ENCODE measurements at regions not wholly inside any gene's neighbourhood (a gene's known extent, or its start where the extent isn't known, plus 50 kb on each side); places are given as distances from the start of the nearest gene placed in this dataset.
"Not testable (repeated sequence)": the region's sequence is repeated elsewhere in the genome, so short reads cannot be mapped to it uniquely, and the experiment has no call there.

DNA sequence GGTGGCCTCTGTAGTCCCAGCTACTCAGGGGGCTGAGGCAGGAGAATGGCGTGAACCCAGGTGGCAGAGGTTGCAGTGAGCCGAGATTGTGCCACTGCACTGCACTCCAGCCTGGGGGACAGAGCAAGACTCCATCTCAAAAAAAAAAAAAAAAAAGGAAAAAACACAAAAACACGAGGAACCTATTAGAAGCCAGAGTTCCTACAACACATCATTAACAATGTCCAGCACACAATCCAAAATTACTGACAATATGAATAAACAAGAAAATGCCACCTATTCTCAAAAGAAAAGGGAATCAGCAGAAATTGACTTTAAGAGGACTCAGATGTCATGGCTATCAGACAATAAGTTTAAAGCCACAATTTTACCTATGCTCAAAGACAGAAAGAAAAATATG lies 57.3 kb upstream of the HS3ST3A1 start:
- not testable (repeated sequence) for DNase-seq (ENCODE audit: low read depth in 2 of 2)

DNA sequence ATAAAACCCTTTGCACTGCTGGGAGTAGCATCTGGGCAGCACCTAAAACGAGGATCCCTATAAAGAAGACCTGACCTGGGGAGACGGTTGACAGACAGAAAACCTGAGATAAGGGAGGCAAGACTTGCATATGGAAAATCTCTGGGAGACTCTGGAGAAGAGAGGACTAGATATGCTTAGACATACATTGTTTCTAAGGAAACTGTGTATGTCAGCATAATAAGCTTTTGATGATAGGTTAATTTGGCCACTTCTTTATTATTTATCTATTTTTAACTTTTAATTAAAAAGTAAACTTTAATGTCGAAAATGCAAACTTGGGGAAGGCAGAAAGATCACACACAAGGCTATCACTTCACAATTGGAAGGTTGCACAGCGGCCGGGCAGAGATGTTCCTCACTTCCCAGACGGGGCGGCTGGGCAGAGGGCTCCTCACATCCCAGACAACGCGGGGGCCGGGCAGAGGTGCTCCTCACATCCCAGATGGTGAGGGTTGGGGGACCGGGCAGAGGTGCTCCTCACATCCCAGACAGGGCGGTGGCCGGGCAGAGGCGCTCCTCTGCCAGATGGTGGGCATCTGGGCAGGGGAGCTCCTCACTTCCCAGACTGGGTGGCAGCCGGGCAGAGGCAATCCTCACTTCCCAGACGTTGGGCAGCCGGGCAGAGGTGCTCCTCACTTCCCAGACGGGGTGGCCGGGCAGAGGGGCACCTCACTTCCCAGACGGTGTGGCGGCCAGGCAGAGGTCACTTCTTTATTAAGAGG lies 64.3 kb upstream of the HS3ST3A1 start:
- DNase-seq (ENCODE audit: low read depth in 2 of 2) = no peak

DNA sequence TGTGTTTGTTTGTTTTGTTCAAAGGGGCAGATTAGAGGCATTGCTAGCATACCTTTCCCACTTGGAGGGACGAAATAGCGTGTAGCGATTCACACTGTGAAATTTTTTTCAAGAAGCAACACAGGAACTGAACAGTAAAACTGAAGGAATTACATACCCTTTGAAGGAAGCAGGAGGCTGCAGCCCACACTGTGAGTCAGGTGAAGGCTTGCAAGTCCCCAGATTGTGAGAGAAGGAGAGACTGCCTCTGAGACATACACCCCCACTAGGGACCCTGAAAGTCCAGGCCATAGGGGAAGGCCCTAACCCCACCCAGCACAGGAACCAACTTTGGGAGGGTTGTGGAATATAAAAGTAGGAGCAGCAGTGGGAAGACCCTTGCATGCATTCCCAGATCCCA lies 69.6 kb upstream of the HS3ST3A1 start:
- no peak for DNase-seq (ENCODE audit: low read depth in 2 of 2)

DNA sequence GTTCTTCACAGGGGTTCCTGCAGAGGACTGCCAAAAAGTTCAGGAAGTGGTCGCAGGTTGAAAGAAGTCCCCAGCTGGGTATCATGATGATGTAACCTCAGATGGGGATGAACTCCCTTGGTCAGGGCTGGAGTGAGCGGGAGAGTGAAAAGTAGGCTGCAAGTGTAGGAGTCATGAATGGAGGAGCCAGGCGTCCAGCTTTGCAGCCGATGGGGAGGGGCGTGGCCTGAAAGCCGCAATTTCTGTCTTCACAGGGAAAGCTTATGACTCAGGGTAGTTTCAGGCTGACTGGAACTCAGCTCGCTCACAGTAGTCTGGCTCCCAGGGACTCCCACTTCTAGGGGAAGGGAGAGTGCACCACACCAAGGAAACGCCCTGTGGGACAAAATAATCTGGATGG lies 70.0 kb upstream of the HS3ST3A1 start:
- DNase-seq (ENCODE audit: low read depth in 2 of 2) = no peak

DNA sequence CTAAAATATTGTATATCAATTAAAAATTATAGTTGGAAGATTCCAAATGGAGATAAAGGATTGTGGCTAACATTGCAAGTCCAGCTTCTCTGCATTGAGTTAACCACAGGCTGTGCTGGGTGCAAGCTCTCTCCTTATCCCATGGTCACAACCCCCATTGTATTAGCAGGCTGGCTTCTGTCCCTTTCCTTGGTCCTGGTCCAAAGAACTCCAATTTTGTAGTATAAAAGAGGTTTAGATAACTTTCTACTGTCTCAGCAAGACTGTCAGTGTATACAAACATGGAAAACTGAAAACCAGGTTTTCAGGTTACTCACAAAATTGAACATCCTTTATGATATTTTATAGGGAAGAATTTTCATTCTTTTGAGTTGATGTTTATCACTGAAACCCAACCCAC lies 76.6 kb upstream of the HS3ST3A1 start:
- no peak for DNase-seq (ENCODE audit: low read depth in 2 of 2)

DNA sequence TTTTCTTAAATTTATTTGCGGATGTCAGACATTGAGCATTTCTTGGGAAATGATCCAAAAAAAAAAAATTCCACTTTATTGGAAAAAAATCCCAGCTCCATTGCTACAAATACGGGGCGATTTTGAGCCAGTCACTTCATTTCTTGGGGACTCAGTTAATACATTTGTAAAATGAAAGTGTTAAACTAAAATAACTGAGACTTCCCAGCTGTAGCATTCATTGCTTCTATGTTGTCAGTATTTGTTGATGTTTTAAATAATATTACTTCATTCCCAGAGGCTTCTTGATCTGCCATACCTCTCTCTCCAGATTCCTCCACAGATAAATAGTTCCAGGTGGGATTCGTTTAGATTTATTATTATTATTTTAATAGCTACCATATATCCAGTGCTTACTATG lies 77.1 kb upstream of the HS3ST3A1 start:
- no peak for DNase-seq (ENCODE audit: low read depth in 2 of 2)

DNA sequence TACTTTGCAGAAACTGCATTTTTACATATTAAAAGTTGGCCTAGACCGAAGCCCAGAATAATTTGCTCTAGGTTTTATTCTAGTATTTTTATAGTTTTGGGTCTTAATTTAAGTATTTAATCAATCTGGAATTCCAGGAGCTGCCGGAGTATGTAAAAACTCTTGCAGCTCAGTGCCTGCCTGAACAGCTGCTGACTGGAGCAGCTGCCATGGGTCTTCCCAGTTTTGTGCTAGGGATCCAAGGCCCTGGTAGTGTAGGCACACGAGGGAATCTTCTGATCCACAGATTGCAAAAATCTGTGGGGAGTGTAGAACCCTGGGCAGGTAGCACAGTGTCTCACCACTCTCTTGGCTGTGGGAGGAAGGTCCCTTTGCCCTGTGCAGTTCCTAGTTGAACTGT lies 87.0 kb upstream of the HS3ST3A1 start:
- no peak for DNase-seq (ENCODE audit: low read depth in 2 of 2)

DNA sequence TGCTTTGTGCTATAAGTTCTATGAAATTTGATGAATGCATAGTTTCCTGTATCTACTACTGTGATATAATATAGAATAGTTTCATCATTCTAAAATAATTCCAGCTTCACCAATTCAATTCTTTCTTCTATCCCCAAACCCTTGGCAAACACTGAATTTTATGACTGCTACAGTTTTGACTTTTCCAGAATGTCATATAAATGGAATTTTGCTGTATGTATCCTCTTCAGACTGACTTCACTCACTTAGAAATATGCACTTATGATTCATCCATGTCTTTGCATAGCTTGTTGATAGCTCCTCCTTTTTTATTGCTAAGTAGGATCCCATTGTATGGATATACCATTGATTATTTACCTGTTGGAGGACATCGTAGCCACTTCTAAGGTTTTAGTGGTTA lies 89.1 kb upstream of the HS3ST3A1 start:
- DNase-seq (ENCODE audit: low read depth in 2 of 2) = no peak

DNA sequence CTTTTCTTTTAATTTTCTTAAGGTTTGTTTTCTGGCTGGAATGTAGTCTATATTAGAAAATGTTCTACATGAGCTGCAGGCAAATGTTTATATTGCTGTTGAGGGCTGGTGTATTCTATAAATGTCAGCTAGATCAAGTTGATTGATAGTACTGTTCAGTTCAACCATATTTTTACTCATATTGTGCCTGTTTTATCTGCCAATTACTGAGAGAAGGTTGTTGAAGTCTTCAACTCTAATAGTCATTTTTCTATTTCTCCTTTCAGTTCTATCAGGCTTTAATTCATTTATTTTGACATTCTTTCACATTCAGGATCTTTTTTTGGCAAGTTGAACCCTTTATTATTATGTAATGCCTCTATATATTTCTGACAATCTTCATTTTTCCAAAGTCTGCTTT lies 93.2 kb upstream of the HS3ST3A1 start:
- no peak for DNase-seq (ENCODE audit: low read depth in 2 of 2)

DNA sequence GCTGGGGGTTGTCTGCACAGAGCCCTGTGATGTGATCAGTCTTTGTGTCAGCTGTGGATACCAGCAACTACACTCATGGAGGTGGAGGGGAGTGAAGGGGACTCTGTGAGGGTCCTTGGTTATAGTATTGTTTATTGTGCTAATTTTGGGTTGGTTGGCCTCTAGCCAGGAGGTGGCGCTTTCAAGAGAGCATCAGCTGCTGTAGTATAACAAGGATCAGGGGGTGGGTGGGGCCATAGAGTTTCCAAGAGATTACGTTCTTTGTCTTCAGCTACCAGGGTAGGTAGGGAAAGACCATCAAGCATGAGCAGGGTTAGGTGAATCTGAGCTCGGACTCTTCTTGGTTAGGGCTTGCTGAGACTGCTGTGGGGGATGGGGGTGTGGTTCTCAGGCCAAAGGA lies 97.1 kb upstream of the HS3ST3A1 start:
- no peak for DNase-seq (ENCODE audit: low read depth in 2 of 2)

DNA sequence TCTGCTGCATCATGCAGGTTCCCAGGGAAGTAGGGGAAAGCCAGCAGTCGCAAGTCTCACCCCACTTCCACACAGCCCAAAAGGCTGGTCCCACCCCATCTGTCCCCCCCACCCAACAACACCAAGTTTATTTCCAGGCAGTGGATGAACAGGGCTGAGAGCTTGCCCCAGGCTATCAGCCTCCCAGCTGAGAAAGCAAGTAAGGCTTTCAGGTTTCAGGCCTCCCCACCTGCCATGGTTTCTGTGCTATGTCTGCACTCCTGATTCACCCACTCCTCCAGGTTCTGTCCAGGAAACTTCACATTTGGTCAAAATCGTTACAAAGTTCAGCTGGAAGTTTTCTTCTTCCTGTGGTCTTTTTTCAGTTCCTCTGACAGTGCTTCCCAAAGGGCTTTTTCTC lies 97.5 kb upstream of the HS3ST3A1 start:
- DNase-seq (ENCODE audit: low read depth in 2 of 2) = no peak

DNA sequence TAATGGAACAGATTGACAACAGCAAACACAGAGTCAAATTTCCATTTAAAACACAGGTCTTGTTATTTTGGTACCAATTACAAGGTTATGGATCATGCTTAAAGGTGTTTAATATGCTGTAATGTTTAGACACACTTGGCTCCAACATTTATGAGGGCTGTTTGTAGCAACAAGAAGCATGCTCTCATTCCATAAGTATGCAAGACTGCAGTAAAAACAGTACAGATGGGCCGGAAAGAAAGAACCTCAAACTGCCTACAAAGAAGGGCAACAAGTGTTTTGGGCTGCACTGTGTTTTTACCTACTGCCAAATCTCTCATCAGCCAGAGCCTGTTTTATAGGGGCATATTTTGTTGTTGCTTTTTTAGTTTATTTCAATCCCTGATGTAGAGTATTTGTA lies 100.5 kb upstream of the HS3ST3A1 start:
- no peak for DNase-seq (ENCODE audit: low read depth in 2 of 2)

DNA sequence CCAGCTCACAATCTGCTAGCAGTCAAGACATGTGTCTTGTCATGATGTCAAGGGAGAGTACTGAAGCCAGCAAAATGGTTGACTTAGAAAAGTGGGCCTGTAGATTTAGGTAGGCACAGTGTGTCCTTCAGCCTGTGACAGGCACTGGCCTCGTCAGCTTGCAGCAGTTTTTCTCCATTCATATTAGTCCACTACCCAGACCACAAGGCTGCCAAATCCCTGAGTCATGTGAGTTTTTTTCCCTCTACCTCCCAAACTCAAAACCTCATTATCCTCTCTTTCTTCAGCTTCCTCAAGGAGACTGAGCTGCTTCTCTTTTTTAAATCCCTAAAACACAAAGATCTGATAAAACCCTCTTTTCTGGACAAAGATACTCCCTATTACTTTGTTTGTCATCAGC lies 102.6 kb upstream of the HS3ST3A1 start:
- DNase-seq (ENCODE audit: low read depth in 2 of 2) = peak; percentile 47 to 54

DNA sequence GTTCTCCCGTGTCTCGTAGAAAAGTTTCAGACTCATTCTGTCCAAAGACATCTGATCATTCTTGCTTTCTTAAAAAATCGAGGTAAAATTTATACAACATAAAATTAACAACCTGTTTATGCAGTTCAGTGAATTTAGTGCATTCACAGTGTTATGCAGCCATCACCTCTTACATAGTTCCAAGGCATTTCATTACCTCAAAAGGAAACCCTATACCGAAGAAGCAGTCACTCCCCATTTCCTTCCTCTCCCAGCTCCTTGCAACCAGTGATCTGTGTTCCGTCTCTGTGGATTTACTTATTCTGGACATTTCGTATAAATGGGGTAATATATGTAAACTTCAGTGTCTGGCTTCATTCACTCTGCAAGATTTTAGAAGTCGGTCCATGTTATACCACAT lies 103.5 kb upstream of the HS3ST3A1 start:
- no peak for DNase-seq (ENCODE audit: low read depth in 2 of 2)

DNA sequence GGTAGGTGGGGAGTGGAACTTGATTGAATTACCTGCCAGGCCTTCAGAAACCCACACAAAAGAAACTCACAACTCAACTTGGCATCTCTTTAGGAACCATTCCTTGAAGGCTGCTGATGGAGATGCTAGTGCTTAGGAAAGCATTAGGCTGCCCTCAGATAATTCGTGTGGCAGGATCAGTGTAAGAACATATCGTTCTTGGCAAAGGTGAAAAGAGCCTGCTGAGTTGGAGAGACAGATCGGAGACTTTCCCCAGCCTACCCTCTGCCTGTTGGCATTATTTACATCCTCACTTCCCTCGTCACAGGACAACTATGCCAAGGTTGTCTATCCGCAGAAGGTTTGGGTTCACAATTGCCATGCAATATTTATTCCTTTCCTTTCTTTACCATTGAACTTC lies 120.0 kb upstream of the HS3ST3A1 start:
- DNase-seq (ENCODE audit: low read depth in 2 of 2) = no peak

DNA sequence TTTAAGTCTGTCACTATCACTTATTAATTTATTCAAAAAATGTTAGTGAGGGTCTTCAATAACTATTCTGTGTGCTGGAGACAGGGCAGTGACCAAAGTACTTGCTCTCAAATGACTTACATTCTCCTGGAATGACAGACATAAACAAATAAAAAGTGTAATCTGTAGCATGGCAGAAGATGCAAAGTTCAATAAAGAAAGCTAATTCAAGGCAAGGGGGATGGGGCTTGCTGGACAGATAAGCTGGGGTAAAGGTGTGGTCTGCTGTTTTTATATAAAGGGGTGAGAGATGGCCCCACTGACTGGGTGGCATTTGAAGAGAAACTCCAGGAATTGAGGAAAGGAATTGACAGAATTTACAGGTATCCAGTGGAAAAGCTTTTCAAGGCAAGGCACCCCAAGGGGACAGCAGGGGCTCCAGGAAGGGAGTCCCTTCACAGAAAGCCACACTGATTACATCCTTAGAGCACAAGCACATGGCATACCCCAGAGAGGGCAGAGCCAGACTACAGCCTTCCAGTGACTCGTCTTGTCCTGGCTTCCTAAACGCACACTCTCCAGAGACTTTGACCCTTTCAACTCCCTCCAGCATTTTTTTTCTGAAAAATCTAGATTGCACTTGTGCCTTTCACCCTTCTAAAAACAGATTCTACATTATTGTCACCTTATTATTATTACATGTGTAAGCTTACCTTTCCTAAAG lies 123.7 kb upstream of the HS3ST3A1 start:
- no peak for DNase-seq (ENCODE audit: low read depth in 2 of 2)

DNA sequence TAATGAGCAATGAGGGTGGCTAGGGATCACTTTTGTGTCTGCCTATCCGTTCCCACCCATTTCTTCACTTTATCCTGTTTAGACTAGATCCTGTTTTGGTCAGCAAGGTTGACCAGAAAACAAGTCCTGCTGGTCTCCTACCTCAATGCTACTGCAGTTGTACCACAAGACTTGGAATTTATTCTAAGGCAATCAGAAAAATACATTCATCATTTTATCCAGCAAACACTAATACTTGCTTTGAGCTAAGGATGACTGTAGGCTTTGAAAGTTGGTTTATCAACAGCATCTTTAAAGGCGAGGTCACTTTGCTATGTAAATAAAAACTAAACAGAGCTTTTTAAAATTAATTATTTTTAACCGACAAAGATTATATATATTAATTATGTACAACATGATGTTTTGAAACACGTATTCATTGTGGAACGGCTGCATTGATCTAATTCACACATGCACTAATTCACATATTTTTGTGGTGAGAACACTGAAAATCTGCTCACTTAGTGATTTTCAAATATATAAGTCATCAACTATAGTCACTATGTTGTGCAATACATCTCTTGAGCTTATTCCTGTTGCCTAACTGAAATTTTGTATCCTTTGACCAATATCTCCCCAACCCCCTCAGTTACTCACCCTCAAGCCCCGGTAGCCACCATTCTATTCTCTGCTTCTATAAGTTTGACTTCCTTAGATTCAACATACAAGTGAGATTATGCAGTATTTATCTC lies 125.9 kb upstream of the HS3ST3A1 start:
- DNase-seq (ENCODE audit: low read depth in 2 of 2) = peak; percentile 68 to 76

DNA sequence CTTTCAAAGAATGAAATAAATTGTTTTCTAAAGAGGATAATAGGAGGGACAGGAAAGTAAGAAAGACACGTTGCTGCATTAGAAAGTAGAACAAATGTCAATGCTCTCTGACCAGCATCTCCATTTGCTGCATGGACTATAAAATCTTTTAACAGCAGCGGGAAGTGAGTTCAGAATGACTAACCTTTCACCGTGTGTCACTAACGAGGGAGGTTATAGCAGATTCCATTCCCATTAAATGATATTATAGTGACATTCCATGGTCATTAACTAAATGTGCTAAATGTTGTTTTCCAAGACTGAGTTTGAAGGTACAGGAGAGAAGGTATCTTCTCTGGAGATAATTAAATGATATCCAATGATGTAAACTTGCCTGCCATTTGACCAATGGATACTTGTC lies 127.1 kb upstream of the HS3ST3A1 start:
- no peak for DNase-seq (ENCODE audit: low read depth in 2 of 2)

DNA sequence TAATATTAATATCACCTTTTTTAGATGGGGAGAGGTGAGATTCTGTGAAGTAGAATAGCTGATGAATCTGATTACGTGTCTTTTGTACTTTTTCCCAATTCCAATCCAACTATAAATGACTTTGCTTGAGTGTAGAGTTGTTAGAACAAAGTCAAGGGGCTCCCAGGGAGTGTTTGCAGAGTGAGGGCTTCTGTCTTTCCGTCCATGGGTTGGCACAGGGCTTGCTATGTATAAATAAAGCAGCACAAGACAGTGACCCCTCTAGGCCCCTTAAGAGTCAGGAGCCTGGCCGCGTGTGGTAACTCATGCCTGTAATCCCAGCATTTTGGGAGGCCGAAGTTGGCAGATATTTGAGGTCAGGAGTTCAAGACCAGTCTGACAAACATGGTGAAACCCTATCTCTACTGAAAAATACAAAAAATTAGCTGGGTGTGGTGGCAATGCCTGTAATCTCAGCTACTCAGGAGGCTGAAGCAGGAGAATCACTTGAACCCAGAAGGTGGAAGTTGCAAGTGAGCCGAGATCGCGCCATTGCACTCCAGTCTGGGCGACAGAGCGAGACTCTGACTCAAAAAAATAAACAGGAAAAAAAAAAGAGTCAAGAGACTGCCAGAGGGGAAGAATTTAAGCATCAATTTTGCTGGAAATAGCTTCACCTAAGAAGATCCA lies 127.9 kb upstream of the HS3ST3A1 start:
- DNase-seq (ENCODE audit: low read depth in 2 of 2) = no peak

DNA sequence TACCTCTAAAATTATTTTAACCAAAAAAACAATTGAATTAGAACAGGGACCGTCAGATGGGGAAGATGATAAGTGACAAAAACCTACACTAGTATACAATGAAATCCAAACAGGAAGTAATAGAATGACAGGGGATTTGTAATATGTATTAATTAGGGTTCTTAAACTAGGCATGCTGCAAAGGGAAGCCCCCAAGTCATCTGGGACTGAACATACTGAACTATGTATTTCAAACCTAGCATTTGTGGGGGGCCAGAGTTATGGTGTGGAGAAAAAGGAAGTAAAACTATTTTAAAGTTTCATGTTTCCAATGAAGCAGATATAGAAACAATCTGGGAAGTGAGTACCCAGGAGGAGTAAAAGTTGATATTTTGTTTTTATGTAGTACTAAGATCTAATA lies 133.2 kb upstream of the HS3ST3A1 start:
- DNase-seq (ENCODE audit: low read depth in 2 of 2) = no peak

DNA sequence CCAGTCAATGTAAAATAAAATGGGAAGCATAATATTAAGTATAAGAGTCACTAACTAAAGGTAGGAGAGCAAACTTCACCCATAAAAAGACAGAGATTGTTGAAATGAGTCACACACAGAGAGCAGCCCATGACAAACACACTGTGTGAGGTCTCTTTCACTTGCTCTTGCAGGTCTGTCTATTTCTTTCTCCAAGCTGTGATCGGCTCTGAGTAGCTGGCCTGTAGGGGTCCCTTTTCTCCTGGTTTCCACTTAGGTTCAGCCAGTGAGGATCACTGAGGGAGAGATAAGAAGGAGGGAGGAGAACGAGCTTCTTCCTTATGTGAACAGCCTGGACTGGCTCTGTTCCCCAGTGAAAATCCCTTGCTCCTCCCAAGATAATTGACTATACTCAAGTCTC lies 133.7 kb upstream of the HS3ST3A1 start:
- DNase-seq (ENCODE audit: low read depth in 2 of 2) = no peak

DNA sequence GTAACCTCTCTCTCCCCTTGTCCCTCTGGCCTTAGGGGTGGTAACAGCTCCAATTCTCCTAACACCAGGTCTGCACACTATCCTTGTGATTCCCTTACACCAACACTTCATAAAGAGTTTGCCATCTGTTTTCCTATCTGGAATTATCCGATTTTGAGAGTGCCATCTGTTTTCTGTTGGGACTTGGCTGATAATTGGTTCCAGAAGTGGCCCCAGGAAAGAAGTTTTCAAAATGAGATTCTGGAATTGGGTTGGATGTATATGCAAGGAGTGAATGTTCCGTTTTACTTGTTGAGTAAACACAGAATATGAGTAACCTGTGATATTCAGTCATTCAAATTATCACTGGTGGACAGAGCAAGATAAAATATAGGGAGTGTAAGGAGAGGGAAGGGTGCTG lies 134.1 kb upstream of the HS3ST3A1 start:
- no peak for DNase-seq (ENCODE audit: low read depth in 2 of 2)
